IMR-90 (cell line): ENCODE measurements at regions not wholly inside any gene's neighbourhood (a gene's known extent, or its start where the extent isn't known, plus 50 kb on each side); places are given as distances from the start of the nearest gene placed in this dataset.

Experiments
- ATAC-seq: fragments of 200-7000 bp; cut with Tn5 transposase; 2 replicates; pipeline ENCODE4 v1.9.1; 2020; ENCODE audit warnings: low read depth, mild to moderate bottlenecking, moderate library complexity
- BruUV-seq: library from RNA; stranded (reverse); fragments of 400-500 nt; replicated peaks from 2 replicates; lab custom pipeline; 2021; lab: Mats Ljungman, UMichigan
- CTCF ChIA-PET: fragments of 300-600 bp; formaldehyde crosslinking; extraction: SDS; loops from one replicate; lab custom pipeline; 2021; ENCODE audit warnings: antibody characterized with exemption; lab: Yijun Ruan, JAX
- POLR2A ChIA-PET: fragments of 300-600 bp; sonication (Branson Sonifier 250); formaldehyde crosslinking; loops from one replicate; lab custom pipeline; 2022; ENCODE audit warnings: antibody characterized with exemption; ENCODE audit not compliant: unreplicated experiment; lab: Charles Lee
- DNase-seq: peaks from one replicate; pipeline ENCODE4 v3.0.0; 2013
- H2AFZ ChIP-seq: replicated peaks from 2 replicates; pipeline ENCODE3; 2013; ENCODE audit warnings: low read length, mild to moderate bottlenecking; ENCODE audit not compliant: poor library complexity
- H2AK5ac ChIP-seq: 2 replicates; pipeline ENCODE4 v1.6.1; 2013; ENCODE audit warnings: low read depth, low read length, inconsistent platforms
- H2AK9ac ChIP-seq: replicated peaks from 2 replicates; pipeline ENCODE3; 2013; ENCODE audit warnings: mild to moderate bottlenecking, low read depth, low read length, moderate library complexity; ENCODE audit not compliant: poor library complexity
- H2BK120ac ChIP-seq: 2 replicates; pipeline ENCODE4 v1.6.1; 2013; ENCODE audit warnings: low read depth, low read length, inconsistent platforms
- H2BK15ac ChIP-seq: 3 replicates; pipeline ENCODE4 v1.6.1; 2013; ENCODE audit warnings: low read depth, low read length, inconsistent platforms
- H2BK20ac ChIP-seq: 2 replicates; pipeline ENCODE4 v1.6.1; 2013; ENCODE audit warnings: low read depth, mild to moderate bottlenecking, inconsistent platforms, low read length, moderate library complexity
- H2BK5ac ChIP-seq: 2 replicates; pipeline ENCODE4 v1.6.1; 2013; ENCODE audit warnings: mild to moderate bottlenecking, low read depth, low read length, inconsistent platforms; ENCODE audit not compliant: poor library complexity, severe bottlenecking
- H3K14ac ChIP-seq: replicated peaks from 2 replicates; pipeline ENCODE4 v1.6.1; 2013; ENCODE audit warnings: low read depth, low read length, inconsistent platforms
- H3K18ac ChIP-seq: 2 replicates; pipeline ENCODE4 v1.6.1; 2013; ENCODE audit warnings: low read depth, low read length, control low read depth
- H3K23ac ChIP-seq: 2 replicates; pipeline ENCODE4 v1.6.1; 2013; ENCODE audit warnings: low read depth, low read length, inconsistent platforms
- H3K27ac ChIP-seq: 2 replicates; pipeline ENCODE4 v1.5.1; 2013; ENCODE audit warnings: mild to moderate bottlenecking, control low read depth, low read length; ENCODE audit not compliant: insufficient read depth
- H3K27me3 ChIP-seq: 2 replicates; pipeline ENCODE4 v1.6.1; 2013; ENCODE audit warnings: low read length; ENCODE audit not compliant: control insufficient read depth, insufficient read depth
- H3K36me3 ChIP-seq: 2 replicates; pipeline ENCODE4 v1.6.1; 2013; ENCODE audit warnings: low read length, mixed read lengths; ENCODE audit not compliant: control insufficient read depth, insufficient read depth
- H3K4ac ChIP-seq: 2 replicates; pipeline ENCODE4 v1.6.1; 2013; ENCODE audit warnings: low read depth, low read length, inconsistent platforms
- H3K4me1 ChIP-seq: 2 replicates; pipeline ENCODE4 v1.6.1; 2013; ENCODE audit warnings: low read length, mixed read lengths; ENCODE audit not compliant: control insufficient read depth, insufficient read depth
- H3K4me2 ChIP-seq: 2 replicates; pipeline ENCODE4 v1.6.1; 2013; ENCODE audit warnings: low read depth, mild to moderate bottlenecking, control low read depth, low read length, moderate library complexity
- H3K4me3 ChIP-seq: 2 replicates; pipeline ENCODE4 v1.5.1; 2013; ENCODE audit warnings: low read depth, mild to moderate bottlenecking, control low read depth, low read length, moderate library complexity; ENCODE audit not compliant: insufficient read depth
- H3K56ac ChIP-seq: 2 replicates; pipeline ENCODE4 v1.6.1; 2013; ENCODE audit warnings: low read length, inconsistent platforms; ENCODE audit not compliant: insufficient read depth; ENCODE audit errors: extremely low read depth
- H3K79me1 ChIP-seq, 2 experiments: 2 replicates each; pipeline ENCODE4 v1.6.1; 2013; ENCODE audit warnings: low read length in 2 of 2, inconsistent platforms in 1 of 2, low read depth in 1 of 2
- H3K9ac ChIP-seq: 2 replicates; pipeline ENCODE4 v1.6.1; 2013; ENCODE audit warnings: low read depth, low read length, control low read depth
- H3K9me1 ChIP-seq: 2 replicates; pipeline ENCODE4 v1.6.1; 2013; ENCODE audit warnings: low read length, inconsistent platforms; ENCODE audit not compliant: insufficient read depth
- H3K9me3 ChIP-seq: 2 replicates; pipeline ENCODE4 v1.6.1; 2013; ENCODE audit warnings: low read length; ENCODE audit not compliant: control insufficient read depth, insufficient read depth
- H4K20me1 ChIP-seq: 2 replicates; pipeline ENCODE4 v1.6.1; 2013; ENCODE audit warnings: low read length, inconsistent platforms; ENCODE audit not compliant: insufficient read depth
- H4K5ac ChIP-seq: 2 replicates; pipeline ENCODE4 v1.6.1; 2013; ENCODE audit warnings: mild to moderate bottlenecking, low read depth, low read length, control low read depth
- H4K8ac ChIP-seq, 2 experiments: 2 replicates each; pipeline ENCODE4 v1.6.1; 2013; ENCODE audit warnings: low read depth in 2 of 2, low read length in 2 of 2, control low read depth in 1 of 2, inconsistent platforms in 1 of 2
- H4K91ac ChIP-seq: 2 replicates; pipeline ENCODE4 v1.6.1; 2013; ENCODE audit warnings: low read depth, low read length, inconsistent platforms; ENCODE audit not compliant: insufficient read depth
- CEBPB ChIP-seq: IDR thresholded peaks from 2 replicates; pipeline ENCODE4 v1.6.1; 2012; ENCODE audit warnings: low read depth, low read length, improper control_type of control experiment
- CHD1 ChIP-seq: IDR thresholded peaks from 2 replicates; pipeline ENCODE4 v1.6.1; 2012; ENCODE audit warnings: low read depth, low read length, improper control_type of control experiment
- MAFK ChIP-seq: IDR thresholded peaks from 2 replicates; pipeline ENCODE4 v1.6.1; 2012; ENCODE audit warnings: low read depth, low read length, improper control_type of control experiment
- MAZ ChIP-seq: IDR thresholded peaks from 2 replicates; pipeline ENCODE4 v1.6.1; 2012; ENCODE audit warnings: low read depth, mild to moderate bottlenecking, low read length, improper control_type of control experiment, moderate library complexity, borderline replicate concordance
- MXI1 ChIP-seq: IDR thresholded peaks from 2 replicates; pipeline ENCODE4 v1.6.1; 2012; ENCODE audit warnings: low read depth, mild to moderate bottlenecking, low read length, moderate library complexity, borderline replicate concordance
- NFE2L2 ChIP-seq: fragments of 150-350 bp; IDR thresholded peaks from 2 replicates; pipeline ENCODE4 v1.6.1; 2016; ENCODE audit warnings: low read depth, mild to moderate bottlenecking, low read length
- RAD21 ChIP-seq: IDR thresholded peaks from 2 replicates; pipeline ENCODE4 v1.6.1; 2012; ENCODE audit warnings: low read length, improper control_type of control experiment
- RCOR1 ChIP-seq: IDR thresholded peaks from 2 replicates; pipeline ENCODE4 v1.6.1; 2012; ENCODE audit warnings: mild to moderate bottlenecking, low read length, improper control_type of control experiment; ENCODE audit not compliant: insufficient replicate concordance
- dilution Hi-C: fragments of 300-500 bp; cut with HindIII; formaldehyde crosslinking; loops from one replicate; pipeline ENCODE4 v1.14.3; 2018; ENCODE audit warnings: low sequenced_read_pairs; ENCODE audit not compliant: unreplicated experiment
- in situ Hi-C: fragments of 300-500 bp; cut with MboI; formaldehyde crosslinking; loops from 3 replicates; pipeline ENCODE4 v1.14.3; 2019; ENCODE audit warnings: low sequenced_read_pairs, inconsistent platforms, mixed read lengths
- intact Hi-C: fragments of 100-400 bp; cut with micrococcal nuclease; formaldehyde crosslinking; loops from 2 replicates; pipeline ENCODE4 v1.10.0; 2022

DNA sequence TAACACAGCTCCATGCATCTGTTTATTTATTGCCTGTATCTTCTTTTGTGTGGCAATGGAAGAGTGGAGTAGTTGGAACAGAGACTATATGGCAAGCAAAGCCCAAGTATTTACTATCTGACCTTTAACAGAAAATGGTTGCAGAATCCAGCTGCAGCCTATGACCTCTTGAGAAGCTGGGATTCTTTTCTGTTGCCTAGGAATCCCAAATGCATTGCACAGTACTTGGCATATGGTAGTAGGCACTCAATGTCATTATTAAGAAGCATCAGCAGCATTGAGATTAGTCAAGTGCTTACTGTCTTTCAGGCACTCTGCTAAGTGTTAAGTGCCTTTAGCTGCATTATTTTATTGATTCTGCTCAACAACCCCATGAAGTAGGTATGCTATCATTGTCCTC is 331.6 kb downstream of the CCDC85A start:
- H3K14ac ChIP-seq, result no peak overlapping the region
- H2AK5ac ChIP-seq, result no peak overlapping the region
- no peak overlapping the region for H3K56ac ChIP-seq
- H4K91ac ChIP-seq, result no peak overlapping the region
- intact Hi-C loops, result no loop called here
- H3K36me3 ChIP-seq, result no peaks in the 10 kb centered on the region
- H3K27me3 ChIP-seq, result no peaks in the 10 kb centered on the region
- CTCF ChIA-PET, result no interaction called here
- no peak overlapping the region for H4K8ac ChIP-seq
- H2BK15ac ChIP-seq, result no peak overlapping the region
- H2BK20ac ChIP-seq, result no peak overlapping the region
- H3K9ac ChIP-seq, result no peak overlapping the region
- H4K20me1 ChIP-seq, result no peaks in the 10 kb centered on the region
- no peak overlapping the region for H2AFZ ChIP-seq
- H3K18ac ChIP-seq, result no peak overlapping the region
- BruUV-seq, result no TSS peak
- no peak overlapping the region for H3K4ac ChIP-seq
- POLR2A ChIA-PET, result no interaction called here
- no peak for TF ChIP-seq CHD1
- TF ChIP-seq MAFK, result no peak
- TF ChIP-seq MXI1, result no peak
- TF ChIP-seq MAZ, result no peak
- no peak for TF ChIP-seq RCOR1
- TF ChIP-seq CEBPB, result no peak
- no peak for TF ChIP-seq NFE2L2
- TF ChIP-seq RAD21, result no peak
- dilution Hi-C loops, result no loop called here
- H2BK120ac ChIP-seq, result no peak overlapping the region
- H3K4me1 ChIP-seq, result no peaks in the 10 kb centered on the region
- in situ Hi-C loops, result no loop called here
- DNase-seq, result no peak
- ATAC-seq, result no peak
- no peak overlapping the region for H2AK9ac ChIP-seq
- no peak overlapping the region for H3K4me2 ChIP-seq
- H3K27ac ChIP-seq, result no peak overlapping the region
- H3K9me1 ChIP-seq, result no peaks in the 10 kb centered on the region
- peaks cover 11% of the 10 kb centered on the region for H3K9me3 ChIP-seq
- no peak overlapping the region for H3K4me3 ChIP-seq
- no peak overlapping the region for H4K5ac ChIP-seq
- no peak overlapping the region for H3K23ac ChIP-seq
- H3K79me1 ChIP-seq, result no peaks in the 10 kb centered on the region
- H2BK5ac ChIP-seq, result no peak overlapping the region
